ENCODE measurements at regions not wholly inside any gene's neighbourhood (a gene's known extent, or its start where the extent isn't known, plus 50 kb on each side); places are given as distances from the start of the nearest gene placed in this dataset.

DNA sequence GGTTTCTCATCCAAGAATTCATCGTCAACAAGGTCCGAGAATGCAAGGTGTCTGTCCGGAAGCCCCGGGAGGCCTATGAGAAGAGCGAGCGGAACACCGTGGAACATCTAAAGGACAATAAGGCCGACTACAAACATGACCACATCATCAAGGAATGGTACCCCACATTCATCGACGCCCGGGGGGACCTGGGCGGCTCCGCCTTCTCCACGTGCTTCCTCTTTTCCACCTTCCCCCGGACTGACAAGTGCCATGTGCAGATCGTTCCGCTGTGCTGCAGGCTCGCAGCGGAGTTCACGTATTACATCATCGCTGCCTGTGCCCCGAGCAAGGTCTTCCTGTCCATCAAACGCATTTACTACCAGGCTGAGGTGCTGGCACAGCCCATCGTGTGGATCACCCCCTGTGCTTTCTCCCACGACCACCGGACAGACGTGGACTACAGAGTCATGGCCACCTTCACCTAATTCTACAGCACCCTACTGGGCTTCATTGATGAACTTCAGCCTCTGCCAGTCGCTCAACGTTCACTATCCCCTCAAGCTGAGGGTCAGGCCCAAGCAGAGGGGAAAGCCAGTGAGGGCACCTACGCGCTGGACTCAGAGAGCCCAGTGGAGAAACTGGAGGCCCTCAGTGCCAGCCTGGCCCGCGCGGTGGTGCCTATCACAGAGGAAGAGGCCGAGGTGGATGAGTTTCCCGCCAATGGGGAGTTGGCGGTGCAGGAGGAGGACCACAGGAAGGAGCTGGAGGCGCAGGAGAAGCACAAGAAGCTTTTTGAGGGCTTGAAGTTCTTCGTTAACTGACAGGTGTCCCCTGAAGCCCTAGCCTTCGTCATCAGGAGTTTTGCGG lies 125.9 kb upstream of the PABPC4L start:
- Histone ChIP-seq H3K4me2 (no peak overlapping the region), H3K27ac (no peak overlapping the region), H3K4me3 (no peak overlapping the region), H3K9me3 (no peaks in the 10 kb centered on the region), H3K4me1 (no peaks in the 10 kb centered on the region)
- POLR2A ChIA-PET: no interaction called here
- FAIRE-seq: no peak
- TF ChIP-seq ZNF302 (CRISPR knock-in tag; IDR thresholded peaks at IDR 0.05): no peak
- TF ChIP-seq, protein P1, sequence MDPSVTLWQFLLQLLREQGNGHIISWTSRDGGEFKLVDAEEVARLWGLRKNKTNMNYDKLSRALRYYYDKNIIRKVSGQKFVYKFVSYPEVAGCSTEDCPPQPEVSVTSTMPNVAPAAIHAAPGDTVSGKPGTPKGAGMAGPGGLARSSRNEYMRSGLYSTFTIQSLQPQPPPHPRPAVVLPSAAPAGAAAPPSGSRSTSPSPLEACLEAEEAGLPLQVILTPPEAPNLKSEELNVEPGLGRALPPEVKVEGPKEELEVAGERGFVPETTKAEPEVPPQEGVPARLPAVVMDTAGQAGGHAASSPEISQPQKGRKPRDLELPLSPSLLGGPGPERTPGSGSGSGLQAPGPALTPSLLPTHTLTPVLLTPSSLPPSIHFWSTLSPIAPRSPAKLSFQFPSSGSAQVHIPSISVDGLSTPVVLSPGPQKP (IDR thresholded peaks at IDR 0.05; ENCODE audit: low read depth, low read length): no peak
- TF ChIP-seq PHF8 (IDR thresholded peaks at IDR 0.05; ENCODE audit: borderline replicate concordance, low read depth): no peak
- no peak for TF ChIP-seq CEBPB (IDR thresholded peaks at IDR 0.05)
- TF ChIP-seq TFCP2L1 (CRISPR knock-in tag; IDR thresholded peaks at IDR 0.05): no peak
- no peak for TF ChIP-seq CBX2 (IDR thresholded peaks at IDR 0.05; ENCODE audit: borderline replicate concordance, low read depth)
- no peak for TF ChIP-seq NR3C1 (IDR thresholded peaks at IDR 0.05)
- TF ChIP-seq HOXA7 (CRISPR knock-in tag; IDR thresholded peaks at IDR 0.05): no peak
- TF ChIP-seq RAD21 (conservative IDR thresholded peaks at IDR 0.05 in 1 of 2, IDR thresholded peaks at IDR 0.05 in 1 of 2): no peak
- TF ChIP-seq ZC3H11A (IDR thresholded peaks at IDR 0.05): no peak
- TF ChIP-seq GATA3 (IDR thresholded peaks at IDR 0.05; ENCODE audit: borderline replicate concordance): no peak
- TF ChIP-seq, protein P2, sequence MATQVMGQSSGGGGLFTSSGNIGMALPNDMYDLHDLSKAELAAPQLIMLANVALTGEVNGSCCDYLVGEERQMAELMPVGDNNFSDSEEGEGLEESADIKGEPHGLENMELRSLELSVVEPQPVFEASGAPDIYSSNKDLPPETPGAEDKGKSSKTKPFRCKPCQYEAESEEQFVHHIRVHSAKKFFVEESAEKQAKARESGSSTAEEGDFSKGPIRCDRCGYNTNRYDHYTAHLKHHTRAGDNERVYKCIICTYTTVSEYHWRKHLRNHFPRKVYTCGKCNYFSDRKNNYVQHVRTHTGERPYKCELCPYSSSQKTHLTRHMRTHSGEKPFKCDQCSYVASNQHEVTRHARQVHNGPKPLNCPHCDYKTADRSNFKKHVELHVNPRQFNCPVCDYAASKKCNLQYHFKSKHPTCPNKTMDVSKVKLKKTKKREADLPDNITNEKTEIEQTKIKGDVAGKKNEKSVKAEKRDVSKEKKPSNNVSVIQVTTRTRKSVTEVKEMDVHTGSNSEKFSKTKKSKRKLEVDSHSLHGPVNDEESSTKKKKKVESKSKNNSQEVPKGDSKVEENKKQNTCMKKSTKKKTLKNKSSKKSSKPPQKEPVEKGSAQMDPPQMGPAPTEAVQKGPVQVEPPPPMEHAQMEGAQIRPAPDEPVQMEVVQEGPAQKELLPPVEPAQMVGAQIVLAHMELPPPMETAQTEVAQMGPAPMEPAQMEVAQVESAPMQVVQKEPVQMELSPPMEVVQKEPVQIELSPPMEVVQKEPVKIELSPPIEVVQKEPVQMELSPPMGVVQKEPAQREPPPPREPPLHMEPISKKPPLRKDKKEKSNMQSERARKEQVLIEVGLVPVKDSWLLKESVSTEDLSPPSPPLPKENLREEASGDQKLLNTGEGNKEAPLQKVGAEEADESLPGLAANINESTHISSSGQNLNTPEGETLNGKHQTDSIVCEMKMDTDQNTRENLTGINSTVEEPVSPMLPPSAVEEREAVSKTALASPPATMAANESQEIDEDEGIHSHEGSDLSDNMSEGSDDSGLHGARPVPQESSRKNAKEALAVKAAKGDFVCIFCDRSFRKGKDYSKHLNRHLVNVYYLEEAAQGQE (IDR thresholded peaks at IDR 0.05): no peak
- no peak for TF ChIP-seq CHD2 (IDR thresholded peaks at IDR 0.05; ENCODE audit: low read length, partially characterized antibody)
- TF ChIP-seq HOXB5 (CRISPR knock-in tag; IDR thresholded peaks at IDR 0.05): no peak
- no peak for DNase-seq (ENCODE audit: low read depth in 1 of 2, low spot score in 1 of 2)
- 68% methylated on average over 29 of the region's 41 CpGs for WGBS (ENCODE audit: missing lambda C conversion rate)
- CTCF ChIA-PET: no interaction called here
- no peak for ATAC-seq

DNA sequence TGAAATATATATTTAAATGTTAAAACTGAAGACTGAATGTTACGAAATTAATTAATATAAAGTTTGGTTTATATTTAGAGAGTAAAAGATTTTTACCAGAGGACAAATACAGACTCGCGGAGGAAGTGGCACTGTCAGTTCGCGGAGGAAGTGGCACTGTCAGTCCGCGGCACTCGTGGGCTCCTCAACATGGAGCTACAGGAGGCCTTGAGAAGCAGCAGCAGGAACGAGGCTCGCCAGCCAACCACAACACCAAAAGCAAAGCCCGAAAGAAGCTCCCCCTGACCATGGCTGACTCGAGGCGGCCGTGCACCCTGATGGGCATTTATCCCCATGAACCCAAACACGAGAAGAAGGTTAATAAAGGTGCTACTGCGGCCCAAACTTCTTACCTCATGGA lies 125.3 kb upstream of the PABPC4L start:
- ATAC-seq: no peak
- TF ChIP-seq SMC3 (IDR thresholded peaks at IDR 0.05): no peak
- no peak for TF ChIP-seq NFE2L2 (conservative IDR thresholded peaks at IDR 0.05; ENCODE audit: low read length)
- TF ChIP-seq POLR2AphosphoS2 (conservative IDR thresholded peaks at IDR 0.05; ENCODE audit: low read length): no peak
- no peak for TF ChIP-seq TP53 (CRISPR knock-in tag; IDR thresholded peaks at IDR 0.05)
- no peak for TF ChIP-seq FOXS1 (CRISPR knock-in tag; IDR thresholded peaks at IDR 0.05)
- no peak for TF ChIP-seq ZC3H11A (IDR thresholded peaks at IDR 0.05)
- TF ChIP-seq RAD21 (conservative IDR thresholded peaks at IDR 0.05 in 1 of 2, IDR thresholded peaks at IDR 0.05 in 1 of 2): no peak
- POLR2A ChIA-PET: no interaction called here
- H3K4me2 ChIP-seq: no peak overlapping the region
- WGBS (ENCODE audit: missing lambda C conversion rate): 59% methylated on average over 13 of the region's 16 CpGs
- CTCF ChIA-PET: no interaction called here
- H3K9me3 ChIP-seq: no peaks in the 10 kb centered on the region
- no peak overlapping the region for H3K27ac ChIP-seq
- no peaks in the 10 kb centered on the region for H3K4me1 ChIP-seq
- no peak overlapping the region for H3K4me3 ChIP-seq
- DNase-seq (ENCODE audit: low read depth in 1 of 2, low spot score in 1 of 2): no peak
- FAIRE-seq: no peak

DNA sequence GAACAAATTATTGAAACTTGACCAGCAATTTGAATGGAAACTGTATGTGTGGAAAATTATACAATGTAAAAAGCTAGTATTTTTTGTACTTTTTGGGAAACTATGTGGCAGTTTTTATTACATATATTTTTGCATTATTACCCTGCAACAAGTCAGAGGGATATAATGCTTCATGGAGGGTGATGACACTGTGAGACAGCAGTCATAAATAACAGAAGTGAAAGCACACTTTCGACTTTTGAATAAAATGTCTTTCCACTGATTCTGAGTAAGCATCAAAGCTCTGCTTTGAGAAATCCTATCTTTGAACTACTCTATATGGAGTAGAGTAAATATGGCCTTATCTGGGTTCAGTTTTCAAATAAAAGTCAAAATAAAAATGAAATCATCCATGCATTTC lies 122.6 kb upstream of the PABPC4L start:
- ATAC-seq (no peak), FAIRE-seq (no peak), DNase-seq (ENCODE audit: low read depth in 1 of 2, low spot score in 1 of 2) (no peak)
- H3K9me3 ChIP-seq: no peaks in the 10 kb centered on the region
- WGBS (ENCODE audit: missing lambda C conversion rate): 9% methylated on average over 1 of the region's 1 CpG
- POLR2A ChIA-PET: no interaction called here
- H3K4me2 ChIP-seq: no peak overlapping the region
- H3K4me3 ChIP-seq: no peak overlapping the region
- CTCF ChIA-PET: no interaction called here
- H3K4me1 ChIP-seq: no peaks in the 10 kb centered on the region
- H3K27ac ChIP-seq: no peak overlapping the region
- TF ChIP-seq JUNB (IDR thresholded peaks at IDR 0.05): no peak
- no peak for TF ChIP-seq FOSB (CRISPR knock-in tag; IDR thresholded peaks at IDR 0.05)
- TF ChIP-seq, protein P3, sequence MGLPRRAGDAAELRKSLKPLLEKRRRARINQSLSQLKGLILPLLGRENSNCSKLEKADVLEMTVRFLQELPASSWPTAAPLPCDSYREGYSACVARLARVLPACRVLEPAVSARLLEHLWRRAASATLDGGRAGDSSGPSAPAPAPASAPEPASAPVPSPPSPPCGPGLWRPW (IDR thresholded peaks at IDR 0.05): no peak
- no peak for TF ChIP-seq CHD2 (IDR thresholded peaks at IDR 0.05; ENCODE audit: low read length, partially characterized antibody)
- no peak for TF ChIP-seq CBX2 (IDR thresholded peaks at IDR 0.05; ENCODE audit: borderline replicate concordance, low read depth)
- no peak for TF ChIP-seq EHMT2 (IDR thresholded peaks at IDR 0.05; ENCODE audit: low read depth)
- TF ChIP-seq CEBPB (IDR thresholded peaks at IDR 0.05): no peak
- TF ChIP-seq NFE2L2 (conservative IDR thresholded peaks at IDR 0.05; ENCODE audit: low read length): no peak
- no peak for TF ChIP-seq SREBF2 (IDR thresholded peaks at IDR 0.05)
- TF ChIP-seq HOXB13 (CRISPR knock-in tag; IDR thresholded peaks at IDR 0.05; ENCODE audit: low read depth): no peak
- TF ChIP-seq, protein P4, sequence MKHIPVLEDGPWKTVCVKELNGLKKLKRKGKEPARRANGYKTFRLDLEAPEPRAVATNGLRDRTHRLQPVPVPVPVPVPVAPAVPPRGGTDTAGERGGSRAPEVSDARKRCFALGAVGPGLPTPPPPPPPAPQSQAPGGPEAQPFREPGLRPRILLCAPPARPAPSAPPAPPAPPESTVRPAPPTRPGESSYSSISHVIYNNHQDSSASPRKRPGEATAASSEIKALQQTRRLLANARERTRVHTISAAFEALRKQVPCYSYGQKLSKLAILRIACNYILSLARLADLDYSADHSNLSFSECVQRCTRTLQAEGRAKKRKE (CRISPR knock-in tag; IDR thresholded peaks at IDR 0.05; ENCODE audit: low read depth): no peak
- TF ChIP-seq ZSCAN20 (CRISPR knock-in tag; IDR thresholded peaks at IDR 0.05): no peak
- no peak for TF ChIP-seq MYC (IDR thresholded peaks at IDR 0.05; ENCODE audit: borderline replicate concordance, low read length)
- no peak for TF ChIP-seq RCOR1 (IDR thresholded peaks at IDR 0.05; ENCODE audit: low read depth, low read length)
- no peak for TF ChIP-seq EP300 (IDR thresholded peaks at IDR 0.05)

Data from A549 (cell line).